ENCODE measurements at regions not wholly inside any gene's neighbourhood (a gene's known extent, or its start where the extent isn't known, plus 50 kb on each side); places are given as distances from the start of the nearest gene placed in this dataset.

DNA sequence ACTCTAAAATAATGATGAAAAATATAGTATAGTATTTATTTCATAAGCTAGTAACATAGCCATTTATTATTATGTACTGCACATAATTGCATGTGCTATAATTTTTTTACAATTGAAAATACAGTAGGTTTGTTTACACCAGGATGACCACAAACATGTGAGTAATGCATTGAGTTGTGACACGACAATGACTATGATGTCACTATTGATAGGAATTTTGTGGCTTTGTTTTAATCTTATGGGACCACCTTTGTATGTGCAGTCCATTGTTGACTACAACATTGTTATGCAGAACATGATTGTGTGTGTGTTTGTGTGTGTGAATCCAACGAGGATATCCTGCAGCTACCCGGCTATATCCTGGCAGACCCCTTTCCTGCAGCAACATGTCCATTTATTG lies 372.2 kb upstream of the MCTP2 start:
- H3K9me3 Mint-ChIP-seq, result no peaks in the 10 kb centered on the region
- no peaks in the 10 kb centered on the region for H3K27me3 ChIP-seq (ENCODE audit: control insufficient read depth, insufficient read depth, low read length, poor library complexity, severe bottlenecking)
- H3K4me1 ChIP-seq (ENCODE audit: control insufficient read depth, insufficient read depth, low read length), result no peaks in the 10 kb centered on the region
- H3K36me3 ChIP-seq (ENCODE audit: control insufficient read depth, insufficient read depth, low read length), result no peaks in the 10 kb centered on the region
- 88 to 100% methylated on average over 1 to 3 of the region's 3 CpGs for WGBS, 2 experiments (ENCODE audit: insufficient coverage in 1 of 2, insufficient read length in 1 of 2)
- no peaks in the 10 kb centered on the region for H3K4me1 Mint-ChIP-seq
- H3K27ac Mint-ChIP-seq, result no peak overlapping the region
- H3K9me3 ChIP-seq (ENCODE audit: control insufficient read depth, low read length), result no peaks in the 10 kb centered on the region
- H3K27me3 Mint-ChIP-seq (ENCODE audit: insufficient read depth), result no peaks in the 10 kb centered on the region
- no peak overlapping the region for H3K27ac ChIP-seq (ENCODE audit: low read depth, low read length)
- DNase-seq, result no peak
- no peak overlapping the region for H3K4me3 ChIP-seq (ENCODE audit: low read length)
- H3K36me3 Mint-ChIP-seq (ENCODE audit: low read depth), result no peaks in the 10 kb centered on the region
- TF ChIP-seq, protein P1, sequence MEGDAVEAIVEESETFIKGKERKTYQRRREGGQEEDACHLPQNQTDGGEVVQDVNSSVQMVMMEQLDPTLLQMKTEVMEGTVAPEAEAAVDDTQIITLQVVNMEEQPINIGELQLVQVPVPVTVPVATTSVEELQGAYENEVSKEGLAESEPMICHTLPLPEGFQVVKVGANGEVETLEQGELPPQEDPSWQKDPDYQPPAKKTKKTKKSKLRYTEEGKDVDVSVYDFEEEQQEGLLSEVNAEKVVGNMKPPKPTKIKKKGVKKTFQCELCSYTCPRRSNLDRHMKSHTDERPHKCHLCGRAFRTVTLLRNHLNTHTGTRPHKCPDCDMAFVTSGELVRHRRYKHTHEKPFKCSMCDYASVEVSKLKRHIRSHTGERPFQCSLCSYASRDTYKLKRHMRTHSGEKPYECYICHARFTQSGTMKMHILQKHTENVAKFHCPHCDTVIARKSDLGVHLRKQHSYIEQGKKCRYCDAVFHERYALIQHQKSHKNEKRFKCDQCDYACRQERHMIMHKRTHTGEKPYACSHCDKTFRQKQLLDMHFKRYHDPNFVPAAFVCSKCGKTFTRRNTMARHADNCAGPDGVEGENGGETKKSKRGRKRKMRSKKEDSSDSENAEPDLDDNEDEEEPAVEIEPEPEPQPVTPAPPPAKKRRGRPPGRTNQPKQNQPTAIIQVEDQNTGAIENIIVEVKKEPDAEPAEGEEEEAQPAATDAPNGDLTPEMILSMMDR (conservative IDR thresholded peaks at IDR 0.05), result no peak
- no peak overlapping the region for H3K4me3 Mint-ChIP-seq
- no peak overlapping the region for H3K9ac ChIP-seq (ENCODE audit: extremely low read depth, low read length, poor library complexity, severe bottlenecking)

- H3K27me3 Mint-ChIP-seq (ENCODE audit: insufficient read depth), result no peaks in the 10 kb centered on the region
- 80% methylated on average over 2 to 3 of the region's 4 CpGs for WGBS, 2 experiments (ENCODE audit: insufficient coverage in 1 of 2, insufficient read length in 1 of 2)
- H3K9ac ChIP-seq (ENCODE audit: extremely low read depth, low read length, poor library complexity, severe bottlenecking), result no peak overlapping the region
- no peak for DNase-seq
- H3K9me3 ChIP-seq (ENCODE audit: control insufficient read depth, low read length), result no peaks in the 10 kb centered on the region
- no peak overlapping the region for H3K4me3 Mint-ChIP-seq
- no peak overlapping the region for H3K27ac Mint-ChIP-seq
- no peaks in the 10 kb centered on the region for H3K9me3 Mint-ChIP-seq
- H3K27me3 ChIP-seq (ENCODE audit: control insufficient read depth, insufficient read depth, low read length, poor library complexity, severe bottlenecking), result no peaks in the 10 kb centered on the region
- H3K36me3 Mint-ChIP-seq (ENCODE audit: low read depth), result no peaks in the 10 kb centered on the region
- no peak overlapping the region for H3K4me3 ChIP-seq (ENCODE audit: low read length)
- H3K27ac ChIP-seq (ENCODE audit: low read depth, low read length), result no peak overlapping the region
- no peaks in the 10 kb centered on the region for H3K4me1 ChIP-seq (ENCODE audit: control insufficient read depth, insufficient read depth, low read length)
- H3K4me1 Mint-ChIP-seq, result no peaks in the 10 kb centered on the region
- no peaks in the 10 kb centered on the region for H3K36me3 ChIP-seq (ENCODE audit: control insufficient read depth, insufficient read depth, low read length)
- TF ChIP-seq, protein P1 (conservative IDR thresholded peaks at IDR 0.05), result no peak
Observed at GRCh38 chr15:93855181-93855826, 376.1 kb upstream of the MCTP2 start.

DNA sequence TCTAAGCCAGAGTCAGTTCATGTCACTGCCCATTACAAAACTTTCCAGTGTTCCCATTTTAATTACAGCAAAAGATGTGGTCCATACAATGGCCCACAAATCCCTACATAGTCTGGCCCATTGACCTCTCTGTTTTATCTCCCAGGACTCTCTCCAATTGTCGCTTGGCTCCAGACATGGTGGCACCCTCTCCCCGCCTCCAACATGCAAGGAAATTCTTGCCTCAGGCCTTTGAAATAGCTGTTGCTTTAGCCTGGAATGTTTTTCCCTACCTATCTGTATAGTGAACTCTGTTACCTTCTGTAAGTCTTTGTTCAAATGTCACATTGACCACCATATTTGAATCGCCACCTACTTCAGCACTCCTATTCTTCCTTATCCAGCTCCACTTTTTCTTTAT lies 377.3 kb upstream of the MCTP2 start:
- 92 to 94% methylated on average over 3 of the region's 3 CpGs for WGBS, 2 experiments (ENCODE audit: insufficient coverage in 1 of 2, insufficient read length in 1 of 2)
- no peaks in the 10 kb centered on the region for H3K27me3 Mint-ChIP-seq (ENCODE audit: insufficient read depth)

More for the DNA sequence above, 377.3 kb upstream of the MCTP2 start:
- DNase-seq, result no peak
- Mint-ChIP-seq H3K9me3 (no peaks in the 10 kb centered on the region), H3K4me1 (no peaks in the 10 kb centered on the region), H3K36me3 (ENCODE audit: low read depth) (no peaks in the 10 kb centered on the region), H3K27ac (no peak overlapping the region), H3K4me3 (no peak overlapping the region)
- no peak overlapping the region for H3K4me3 ChIP-seq (ENCODE audit: low read length)
- H3K36me3 ChIP-seq (ENCODE audit: control insufficient read depth, insufficient read depth, low read length), result no peaks in the 10 kb centered on the region
- TF ChIP-seq, protein P1 (conservative IDR thresholded peaks at IDR 0.05), result no peak
- no peaks in the 10 kb centered on the region for H3K27me3 ChIP-seq (ENCODE audit: control insufficient read depth, insufficient read depth, low read length, poor library complexity, severe bottlenecking)
- H3K9ac ChIP-seq (ENCODE audit: extremely low read depth, low read length, poor library complexity, severe bottlenecking), result no peak overlapping the region
- no peaks in the 10 kb centered on the region for H3K4me1 ChIP-seq (ENCODE audit: control insufficient read depth, insufficient read depth, low read length)
- no peaks in the 10 kb centered on the region for H3K9me3 ChIP-seq (ENCODE audit: control insufficient read depth, low read length)
- no peak overlapping the region for H3K27ac ChIP-seq (ENCODE audit: low read depth, low read length)

Data from endodermal cell (in vitro differentiated cells).